Bone marrow (tissue), 2 donors: ENCODE measurements at regions not wholly inside any gene's neighbourhood (a gene's known extent, or its start where the extent isn't known, plus 50 kb on each side); places are given as distances from the start of the nearest gene placed in this dataset.
"Not testable (repeated sequence)": the region's sequence is repeated elsewhere in the genome, so short reads cannot be mapped to it uniquely, and the experiment has no call there.

Experiments
- DNase-seq, 2 donors: peaks; one replicate each; lab custom pipeline; 2025; lab: John Stamatoyannopoulos, UW

- no peak for DNase-seq
Measured at GRCh38 chr5:68659881-68660280, 433.9 kb upstream of the SLC30A5 start.

GRCh38 chr5:68661237-68661636, 432.6 kb upstream of the SLC30A5 start:
- peak in 1 of 2 donors; percentile 28 for DNase-seq

- DNase-seq = no peak
Measured at GRCh38 chr5:68662804-68663307, 431.0 kb upstream of the SLC30A5 start.

GRCh38 chr5:68669864-68670575, 423.8 kb upstream of the SLC30A5 start:
- no peak for DNase-seq

GRCh38 chr5:68673106-68673822, 420.6 kb upstream of the SLC30A5 start:
- no peak for DNase-seq

GRCh38 chr5:68673823-68674180, 420.0 kb upstream of the SLC30A5 start:
- no peak for DNase-seq

- DNase-seq = peak in 1 of 2 donors; percentile 42
Measured at GRCh38 chr5:68679041-68679440, 414.8 kb upstream of the SLC30A5 start.

GRCh38 chr5:68680366-68680765, 413.4 kb upstream of the SLC30A5 start:
- DNase-seq = no peak

GRCh38 chr5:68681929-68682328, 411.9 kb upstream of the SLC30A5 start:
- no peak for DNase-seq

GRCh38 chr5:68682400-68683160, 411.2 kb upstream of the SLC30A5 start:
- DNase-seq = no peak

GRCh38 chr5:68683632-68684036, 410.2 kb upstream of the SLC30A5 start:
- DNase-seq = peak in 1 of 2 donors; percentile 12

- DNase-seq = no peak
Measured at GRCh38 chr5:68685863-68686262, 408.0 kb upstream of the SLC30A5 start.

GRCh38 chr5:68688547-68688946, 405.3 kb upstream of the SLC30A5 start:
- DNase-seq = no peak

- no peak for DNase-seq
Measured at GRCh38 chr5:68689010-68689409, 404.8 kb upstream of the SLC30A5 start.

GRCh38 chr5:68691874-68692273, 401.9 kb upstream of the SLC30A5 start:
- not testable (repeated sequence) for DNase-seq

- DNase-seq = no peak
Measured at GRCh38 chr5:68698025-68698940, 395.5 kb upstream of the SLC30A5 start.

- no peak for DNase-seq
Measured at GRCh38 chr5:68699966-68700365, 393.8 kb upstream of the SLC30A5 start.

- DNase-seq = no peak
Measured at GRCh38 chr5:68707575-68707974, 386.2 kb upstream of the SLC30A5 start.

GRCh38 chr5:68708156-68708841, 385.5 kb upstream of the SLC30A5 start:
- no peak for DNase-seq

GRCh38 chr5:68708842-68709170, 385.0 kb upstream of the SLC30A5 start:
- DNase-seq = no peak

GRCh38 chr5:68709239-68709638, 384.6 kb upstream of the SLC30A5 start:
- no peak for DNase-seq
